ENCODE measurements at regions not wholly inside any gene's neighbourhood (a gene's known extent, or its start where the extent isn't known, plus 50 kb on each side); places are given as distances from the start of the nearest gene placed in this dataset.
"Not testable (repeated sequence)": the region's sequence is repeated elsewhere in the genome, so short reads cannot be mapped to it uniquely, and the experiment has no call there.

- TF ChIP-seq SRF (IDR thresholded peaks at IDR 0.05; ENCODE audit: low read depth, low read length); MAFG (CRISPR knock-in tag; IDR thresholded peaks at IDR 0.05); PPARG (CRISPR knock-in tag; conservative IDR thresholded peaks at IDR 0.05); SMARCE1 (IDR thresholded peaks at IDR 0.05; ENCODE audit: borderline replicate concordance); MTA3 (CRISPR knock-in tag; IDR thresholded peaks at IDR 0.05); ZKSCAN1 (IDR thresholded peaks at IDR 0.05; ENCODE audit: low read length); ZNF879 (CRISPR knock-in tag; IDR thresholded peaks at IDR 0.05); POLR2AphosphoS5 (IDR thresholded peaks at IDR 0.05; ENCODE audit: low read depth, low read length); ZNF646 (CRISPR knock-in tag; IDR thresholded peaks at IDR 0.05); FOXK1 (CRISPR knock-in tag; IDR thresholded peaks at IDR 0.05; ENCODE audit: borderline replicate concordance, low read depth); CBX5 (CRISPR knock-in tag; IDR thresholded peaks at IDR 0.05; ENCODE audit: borderline replicate concordance); FOXM1 (CRISPR knock-in tag; IDR thresholded peaks at IDR 0.05): not testable (repeated sequence)
Measured at GRCh38 chr3:102382201-102382600, 52.6 kb upstream of the ZPLD1 start.
